H7 (cell line): ENCODE measurements at regions not wholly inside any gene's neighbourhood (a gene's known extent, or its start where the extent isn't known, plus 50 kb on each side); places are given as distances from the start of the nearest gene placed in this dataset.
A peak's percentile ranks its signal among the peaks of the same experiment; 100 is the strongest.

Experiments
- DNase-seq: peaks from one replicate; pipeline ENCODE4 v3.0.0; 2012
- H3K27me3 ChIP-seq: 2 replicates; pipeline ENCODE4 v1.6.0; 2011; ENCODE audit warnings: mild to moderate bottlenecking, low read length; ENCODE audit not compliant: control insufficient read depth, insufficient read depth
- H3K36me3 ChIP-seq: replicated peaks from 2 replicates; pipeline ENCODE4 v1.5.1; 2011; ENCODE audit warnings: low read length; ENCODE audit not compliant: control insufficient read depth, insufficient read depth
- H3K4me3 ChIP-seq: 2 replicates; pipeline ENCODE4 v1.5.1; 2011; ENCODE audit warnings: low read depth, mild to moderate bottlenecking, control low read depth, low read length, moderate library complexity; ENCODE audit not compliant: insufficient read depth

GRCh38 chr3:61311044-61311443, 59.8 kb upstream of the FHIT start:
- Histone ChIP-seq H3K36me3 (no peaks in the 10 kb centered on the region), H3K27me3 (no peaks in the 10 kb centered on the region), H3K4me3 (no peak overlapping the region)
- DNase-seq, result no peak

DNA sequence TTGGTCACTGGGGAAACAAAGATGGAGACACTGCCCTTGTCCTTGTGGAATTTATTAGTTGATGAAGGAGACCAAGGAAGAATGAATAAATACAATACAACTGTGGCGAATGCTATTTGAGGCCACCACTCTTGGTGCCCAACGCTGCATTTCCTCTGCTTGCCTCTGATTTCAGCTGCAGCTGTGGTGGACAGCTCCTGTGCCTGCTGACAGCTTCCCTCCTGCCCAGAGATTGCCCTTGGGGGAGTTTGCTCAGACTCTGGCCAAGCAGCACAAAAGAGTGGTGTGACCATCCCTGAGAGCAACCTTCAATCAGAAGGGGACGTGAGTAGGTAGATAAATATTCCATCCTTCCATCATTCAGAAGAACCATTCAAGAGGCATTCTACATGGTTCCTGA, 64.6 kb upstream of the FHIT start:
- no peaks in the 10 kb centered on the region for H3K27me3 ChIP-seq
- no peaks in the 10 kb centered on the region for H3K36me3 ChIP-seq
- DNase-seq, result peak; percentile 16
- no peak overlapping the region for H3K4me3 ChIP-seq

DNA sequence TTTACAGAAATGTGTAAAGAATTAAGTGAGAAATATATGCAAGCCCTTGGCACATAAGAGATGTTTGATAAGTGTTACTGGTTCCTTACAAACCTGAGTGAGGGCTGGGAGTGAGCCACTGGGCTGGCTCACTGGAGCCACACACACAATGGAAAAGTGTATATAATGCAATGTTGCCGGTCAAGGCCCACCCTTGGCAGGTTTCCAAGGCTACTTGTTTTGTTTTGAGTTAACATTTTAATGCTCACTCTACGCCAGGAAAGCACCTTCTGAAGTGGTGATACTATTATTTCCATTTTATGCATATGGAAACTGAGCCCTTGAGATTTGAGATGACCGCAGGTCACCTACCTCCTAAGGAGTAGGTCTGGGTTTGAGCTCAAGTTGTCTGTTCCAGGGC, 71.8 kb upstream of the FHIT start:
- no peaks in the 10 kb centered on the region for H3K27me3 ChIP-seq

DNA sequence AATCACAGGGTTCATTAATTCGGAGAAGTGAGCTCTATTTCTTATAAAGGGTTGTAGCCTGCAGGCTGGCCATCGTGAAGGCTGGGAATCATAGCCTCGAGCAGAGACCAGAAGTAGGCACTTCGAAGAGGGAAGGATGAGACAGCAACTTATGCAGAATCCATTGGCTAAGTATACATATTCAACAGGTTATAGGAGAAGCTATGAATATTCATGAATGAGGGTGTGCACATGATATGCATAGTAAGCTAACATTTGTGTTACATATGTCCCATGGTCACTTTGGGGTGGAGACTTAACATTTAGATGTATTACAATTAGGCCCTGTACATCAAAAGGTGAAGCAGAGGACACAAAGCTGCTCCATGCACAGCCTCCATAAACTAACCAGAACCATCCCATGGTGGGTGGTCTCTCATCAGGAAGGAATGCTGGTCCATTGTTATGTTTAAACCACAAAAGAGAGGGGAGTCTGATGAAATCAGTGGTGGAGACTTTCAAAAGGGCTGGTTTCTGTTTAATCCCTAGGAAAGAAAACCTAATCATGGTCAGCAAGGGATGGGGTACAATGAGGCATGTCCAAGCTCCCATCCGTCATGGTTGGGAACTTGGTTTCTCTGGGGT, 80.8 kb upstream of the FHIT start:
- Histone ChIP-seq H3K36me3 (no peaks in the 10 kb centered on the region), H3K4me3 (no peak overlapping the region), H3K27me3 (no peaks in the 10 kb centered on the region)
- peak; percentile 13 for DNase-seq

More for the DNA sequence above, 71.8 kb upstream of the FHIT start:
- DNase-seq, result no peak
- Histone ChIP-seq H3K4me3 (no peak overlapping the region), H3K36me3 (no peaks in the 10 kb centered on the region)

DNA sequence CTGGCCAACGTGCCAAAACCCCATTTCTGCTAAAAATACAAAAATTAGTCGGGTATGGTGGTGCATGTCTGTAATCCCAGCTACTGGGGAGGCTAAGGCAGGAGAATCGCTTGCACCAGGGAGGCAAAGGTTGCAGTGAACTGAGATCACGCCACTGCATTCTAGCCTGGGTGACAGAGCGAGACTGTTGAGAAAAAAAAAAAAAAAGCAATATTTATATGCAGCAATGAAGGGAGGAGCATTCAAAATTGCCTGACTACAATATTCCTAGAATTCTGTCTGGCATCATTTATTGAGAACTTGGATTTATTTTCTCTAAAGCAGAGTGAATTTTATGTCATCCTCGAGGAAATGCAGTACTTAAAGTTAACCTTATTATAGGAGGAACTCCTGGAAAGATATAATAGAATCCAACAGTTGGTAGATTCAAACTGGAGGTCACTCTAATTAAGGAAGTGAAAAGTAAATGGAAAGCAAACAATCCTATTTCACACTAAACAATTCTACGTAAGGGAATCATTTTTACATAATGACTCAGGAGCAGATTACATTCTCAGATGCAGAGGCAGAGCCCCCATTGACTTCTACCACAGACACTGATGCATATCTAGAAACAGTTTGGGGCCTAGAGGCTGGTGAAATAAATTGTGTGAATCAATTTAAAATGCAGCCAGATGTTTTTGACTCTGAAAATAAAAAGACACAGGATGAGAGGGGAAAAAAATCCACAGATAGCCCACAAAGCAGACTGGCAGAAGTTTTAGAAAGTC, 82.1 kb upstream of the FHIT start:
- H3K36me3 ChIP-seq, result no peaks in the 10 kb centered on the region
- DNase-seq, result no peak
- H3K27me3 ChIP-seq, result no peaks in the 10 kb centered on the region
- no peak overlapping the region for H3K4me3 ChIP-seq

DNA sequence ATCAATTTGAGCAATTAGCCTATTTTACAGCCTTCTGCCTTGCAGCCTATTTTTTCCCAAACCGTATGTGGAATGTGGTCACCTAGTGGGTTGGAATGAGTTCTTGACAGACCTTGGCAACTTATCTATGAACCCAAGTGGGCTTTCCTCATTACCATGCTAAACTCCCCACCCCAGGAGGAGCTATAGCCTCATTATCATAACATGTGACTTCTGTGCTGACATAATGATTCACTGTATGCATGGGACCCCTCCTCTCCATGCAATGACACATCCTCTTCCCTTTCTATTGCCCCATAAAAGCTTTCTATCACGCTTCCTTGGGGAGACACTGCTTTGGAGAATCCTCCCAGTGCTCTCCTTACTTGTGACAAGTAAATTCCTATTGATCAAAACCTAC, 83.5 kb upstream of the FHIT start:
- no peaks in the 10 kb centered on the region for H3K36me3 ChIP-seq
- DNase-seq, result no peak
- H3K27me3 ChIP-seq, result no peaks in the 10 kb centered on the region
- H3K4me3 ChIP-seq, result no peak overlapping the region

DNA sequence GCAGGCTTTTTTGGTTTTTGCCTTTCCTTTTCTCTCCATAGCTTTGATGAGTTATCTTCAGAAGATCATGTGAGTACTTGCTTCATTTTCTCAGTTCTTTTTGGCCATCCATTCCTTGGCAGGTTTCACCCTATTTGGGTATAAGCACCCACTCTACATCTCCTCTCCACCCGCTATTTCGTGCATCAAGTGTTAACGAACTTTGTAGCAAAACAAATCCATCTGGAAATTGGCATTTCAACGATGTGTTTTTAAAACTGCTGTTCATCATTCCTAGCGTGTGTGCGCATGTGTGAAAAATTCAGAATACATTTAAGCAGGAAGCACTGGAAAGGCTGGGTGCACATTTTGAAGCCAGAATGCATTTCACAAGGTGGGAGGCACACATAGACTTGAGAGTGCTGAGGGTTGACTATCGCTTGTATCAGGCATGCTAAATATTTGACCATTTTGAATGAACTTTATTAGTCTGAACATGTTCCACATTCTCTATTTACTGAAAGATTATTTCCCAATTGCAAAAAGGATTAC, 89.7 kb upstream of the FHIT start:
- DNase-seq, result no peak
- H3K27me3 ChIP-seq, result no peaks in the 10 kb centered on the region

DNA sequence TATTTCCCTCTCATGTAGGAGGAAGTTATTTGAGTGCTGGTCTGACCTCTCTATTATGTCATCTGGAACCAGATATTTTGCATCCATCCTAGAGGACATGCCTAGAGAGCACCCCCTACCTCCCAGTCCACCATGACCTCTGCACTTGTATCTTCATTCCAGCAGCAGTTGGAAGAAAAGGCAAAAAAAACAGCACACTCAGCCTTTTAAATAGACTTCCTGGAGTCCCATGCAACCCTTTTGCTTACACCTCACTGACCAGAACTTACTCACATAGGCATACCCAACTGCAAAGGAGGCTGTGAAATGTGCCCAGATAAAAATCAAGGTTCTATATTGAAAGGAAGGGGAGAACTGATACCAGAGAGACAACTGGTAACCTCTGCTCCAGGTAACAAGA, 92.3 kb upstream of the FHIT start:
- H3K4me3 ChIP-seq, result no peak overlapping the region
- no peaks in the 10 kb centered on the region for H3K36me3 ChIP-seq
- DNase-seq, result no peak
- no peaks in the 10 kb centered on the region for H3K27me3 ChIP-seq

More for the DNA sequence above, 89.7 kb upstream of the FHIT start:
- H3K36me3 ChIP-seq, result no peaks in the 10 kb centered on the region
- H3K4me3 ChIP-seq, result no peak overlapping the region

GRCh38 chr3:61345020-61345419, 93.8 kb upstream of the FHIT start:
- DNase-seq, result no peak
- no peak overlapping the region for H3K4me3 ChIP-seq
- H3K36me3 ChIP-seq, result no peaks in the 10 kb centered on the region
- no peaks in the 10 kb centered on the region for H3K27me3 ChIP-seq

DNA sequence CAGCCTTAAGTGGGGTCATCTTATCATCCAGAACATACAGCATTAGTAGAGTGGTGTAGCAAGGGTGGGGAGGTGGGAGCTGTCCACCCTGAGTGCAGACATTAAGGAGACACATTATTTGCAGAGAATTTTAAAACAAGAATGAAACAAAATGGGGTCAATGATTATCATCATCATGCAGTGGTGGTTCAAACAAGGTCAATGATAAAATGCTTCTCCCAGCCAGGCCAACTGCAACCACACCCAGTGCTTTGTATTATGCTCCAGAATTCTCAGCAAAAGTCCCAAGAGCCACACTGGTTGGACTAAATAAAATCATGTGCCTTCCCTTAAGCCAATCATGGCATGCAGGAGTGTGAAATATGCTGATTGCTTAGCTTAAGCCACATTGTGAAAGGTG, 96.7 kb upstream of the FHIT start:
- no peaks in the 10 kb centered on the region for H3K36me3 ChIP-seq
- H3K27me3 ChIP-seq, result no peaks in the 10 kb centered on the region
- no peak for DNase-seq
- no peak overlapping the region for H3K4me3 ChIP-seq

GRCh38 chr3:61349717-61350116, 98.5 kb upstream of the FHIT start:
- Histone ChIP-seq H3K36me3 (no peaks in the 10 kb centered on the region), H3K4me3 (no peak overlapping the region), H3K27me3 (no peaks in the 10 kb centered on the region)
- no peak for DNase-seq

- H3K36me3 ChIP-seq, result no peaks in the 10 kb centered on the region
- DNase-seq, result no peak
- no peaks in the 10 kb centered on the region for H3K27me3 ChIP-seq
- no peak overlapping the region for H3K4me3 ChIP-seq
Measured at GRCh38 chr3:61350782-61351309, 99.6 kb upstream of the FHIT start.

GRCh38 chr3:61352306-61352705, 101.1 kb upstream of the FHIT start:
- Histone ChIP-seq H3K36me3 (no peaks in the 10 kb centered on the region), H3K27me3 (no peaks in the 10 kb centered on the region), H3K4me3 (no peak overlapping the region)
- DNase-seq, result no peak

DNA sequence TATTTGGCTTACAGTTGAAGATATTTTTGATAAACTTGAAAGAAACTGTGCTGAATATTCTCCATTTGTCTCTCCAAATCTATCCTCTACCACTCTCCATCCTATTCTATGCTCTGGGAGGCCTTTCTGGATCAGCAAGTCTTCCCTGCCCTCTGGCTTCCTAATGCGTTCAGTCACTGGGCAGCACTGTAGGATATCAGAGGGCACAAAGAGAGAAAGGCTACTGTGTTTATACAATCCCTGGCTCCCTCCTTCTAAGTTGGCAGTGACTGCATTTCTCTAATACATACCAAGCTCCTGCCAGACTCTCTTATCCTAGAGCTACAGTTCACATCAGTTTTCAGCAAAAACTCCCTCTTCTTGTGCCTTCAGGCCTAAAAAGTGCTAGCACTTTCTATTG, 102.1 kb upstream of the FHIT start:
- Histone ChIP-seq H3K4me3 (no peak overlapping the region), H3K27me3 (no peaks in the 10 kb centered on the region), H3K36me3 (no peaks in the 10 kb centered on the region)
- DNase-seq, result no peak

DNA sequence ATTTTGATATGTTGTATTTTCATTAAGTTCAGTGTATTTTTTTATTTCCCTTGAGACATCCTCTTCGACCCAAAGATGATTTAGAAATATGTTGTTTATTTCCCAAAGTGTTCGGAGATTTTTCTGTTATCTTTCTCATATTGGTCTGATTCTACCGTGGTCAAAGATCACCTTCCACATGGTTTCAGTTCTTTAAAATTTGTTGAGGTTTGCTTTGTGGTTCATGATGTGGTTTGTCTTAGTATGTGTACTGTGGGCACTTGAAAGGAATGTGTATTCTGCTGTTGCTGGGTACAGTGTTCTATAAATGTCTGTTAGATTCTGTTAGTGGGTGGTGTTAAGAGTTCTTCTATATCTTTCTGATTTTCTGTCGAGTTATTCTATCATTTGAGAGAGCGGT, 103.4 kb upstream of the FHIT start:
- no peak for DNase-seq
- no peak overlapping the region for H3K4me3 ChIP-seq
- no peaks in the 10 kb centered on the region for H3K36me3 ChIP-seq
- no peaks in the 10 kb centered on the region for H3K27me3 ChIP-seq
